RKO (cell line): ENCODE measurements at regions not wholly inside any gene's neighbourhood (a gene's known extent, or its start where the extent isn't known, plus 50 kb on each side); places are given as distances from the start of the nearest gene placed in this dataset.

Experiments
- DNase-seq: peaks from one replicate; pipeline ENCODE4 v3.0.0-alpha.2; 2016; ENCODE audit warnings: low spot score

DNA sequence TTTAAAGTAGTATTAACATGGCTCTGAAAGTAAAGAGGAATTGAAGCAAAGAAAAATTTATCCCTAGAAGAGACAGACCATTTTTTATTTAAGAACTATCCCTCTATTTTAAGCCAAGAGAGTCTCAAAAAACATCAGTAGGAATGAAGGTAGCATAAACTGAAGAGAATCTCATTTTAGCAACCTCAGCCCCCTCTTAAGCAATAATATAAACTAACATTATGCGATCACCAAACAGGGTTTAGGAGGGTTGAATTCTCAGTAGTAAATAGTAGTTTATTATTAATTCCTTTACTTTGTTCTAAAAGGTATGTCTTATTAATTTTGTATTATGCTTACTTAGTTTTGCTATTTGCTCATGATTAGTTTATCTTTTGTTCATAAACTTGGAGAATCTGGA lies 287.4 kb downstream of the CDK5RAP2 start:
- DNase-seq = no peak

DNA sequence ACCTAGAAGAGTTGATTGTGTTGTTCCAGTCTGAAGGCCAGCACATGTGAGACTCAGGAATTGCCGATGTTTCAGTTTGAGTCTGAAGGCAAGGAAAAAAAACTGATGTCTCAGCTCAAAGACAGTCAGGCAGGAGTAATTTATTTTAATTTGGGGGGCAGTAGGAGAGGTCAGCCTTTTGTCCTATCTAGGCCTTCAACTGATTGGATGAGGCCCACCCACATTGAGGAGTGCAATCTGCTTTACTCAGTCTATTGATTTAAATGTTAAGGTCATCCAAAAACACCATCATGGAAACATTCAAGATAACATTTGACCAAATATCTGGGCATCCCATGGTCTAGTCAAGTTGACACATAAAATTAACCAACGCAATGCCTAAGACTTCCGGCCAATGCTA lies 288.9 kb downstream of the CDK5RAP2 start:
- DNase-seq = no peak

- no peak for DNase-seq
Measured at GRCh38 chr9:120289990-120290975, 289.7 kb downstream of the CDK5RAP2 start.

DNA sequence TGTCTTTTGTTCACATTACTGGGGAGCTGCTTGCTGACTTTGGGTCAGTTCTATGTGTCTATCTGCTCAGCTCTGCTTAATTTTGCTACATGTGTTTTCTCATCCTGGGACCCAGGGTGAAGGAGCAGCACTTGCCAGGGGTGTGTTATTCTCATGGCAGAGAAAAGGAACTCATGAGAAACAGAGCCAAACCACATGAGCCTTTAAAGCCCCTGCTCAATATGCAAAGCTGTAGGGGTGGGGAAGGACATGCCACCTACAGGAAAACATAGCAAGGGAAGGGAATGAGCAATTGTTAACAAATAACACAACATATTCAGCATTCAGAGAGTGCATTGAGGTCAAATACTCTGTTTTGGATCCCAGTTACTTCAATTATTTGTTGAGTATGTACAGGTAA lies 290.9 kb downstream of the CDK5RAP2 start:
- no peak for DNase-seq

GRCh38 chr9:120286530-120286929 lies 293.4 kb downstream of the CDK5RAP2 start:
- no peak for DNase-seq

- DNase-seq = no peak
Measured at GRCh38 chr9:120284821-120285220, 295.1 kb downstream of the CDK5RAP2 start.

GRCh38 chr9:120281665-120282064 lies 298.3 kb downstream of the CDK5RAP2 start:
- no peak for DNase-seq

DNA sequence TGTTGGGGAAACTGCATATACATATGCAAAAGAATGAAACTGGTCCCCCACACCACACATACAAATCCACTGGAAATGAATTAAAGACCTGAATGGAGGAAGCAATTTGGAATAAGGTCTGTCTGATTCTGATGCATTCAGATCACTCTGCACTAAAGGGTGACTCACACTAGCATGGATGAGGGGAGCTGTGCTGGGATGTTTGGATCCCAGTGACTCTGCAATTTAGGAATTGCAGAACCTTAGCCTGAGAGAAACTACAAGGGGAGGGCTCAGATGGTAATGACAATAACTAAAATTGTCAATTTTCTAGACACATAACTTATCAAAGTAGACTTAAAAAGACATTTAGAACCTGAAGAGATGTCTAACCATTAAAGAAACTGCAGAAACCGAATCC lies 312.0 kb downstream of the CDK5RAP2 start:
- DNase-seq = no peak

- DNase-seq = no peak
Measured at GRCh38 chr9:120265791-120266190, 314.2 kb downstream of the CDK5RAP2 start.

- DNase-seq = no peak
Measured at GRCh38 chr9:120264528-120264927, 315.4 kb downstream of the CDK5RAP2 start.

DNA sequence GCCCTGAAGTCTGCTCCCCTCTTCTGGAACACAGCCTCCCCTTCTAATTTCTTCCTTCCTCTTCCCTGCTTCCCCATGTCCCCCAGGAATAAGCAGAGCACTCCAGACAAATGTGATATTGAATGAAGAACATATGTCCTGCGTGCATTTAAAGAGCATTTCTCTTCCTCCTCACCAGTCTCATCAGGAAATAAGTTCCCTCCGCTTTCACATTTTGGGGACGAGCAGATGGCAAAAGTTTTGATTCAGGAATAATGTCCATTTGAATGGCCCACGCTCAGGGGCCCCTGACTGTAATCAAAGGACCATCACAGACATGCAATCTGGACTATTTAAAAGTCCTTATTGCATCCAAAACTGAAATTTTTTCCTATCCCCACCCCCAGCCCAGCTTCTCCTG lies 316.1 kb downstream of the CDK5RAP2 start:
- DNase-seq = no peak

- no peak for DNase-seq
Measured at GRCh38 chr9:120261419-120261818, 318.5 kb downstream of the CDK5RAP2 start.

GRCh38 chr9:120259100-120259499 lies 320.9 kb downstream of the CDK5RAP2 start:
- DNase-seq = no peak

DNA sequence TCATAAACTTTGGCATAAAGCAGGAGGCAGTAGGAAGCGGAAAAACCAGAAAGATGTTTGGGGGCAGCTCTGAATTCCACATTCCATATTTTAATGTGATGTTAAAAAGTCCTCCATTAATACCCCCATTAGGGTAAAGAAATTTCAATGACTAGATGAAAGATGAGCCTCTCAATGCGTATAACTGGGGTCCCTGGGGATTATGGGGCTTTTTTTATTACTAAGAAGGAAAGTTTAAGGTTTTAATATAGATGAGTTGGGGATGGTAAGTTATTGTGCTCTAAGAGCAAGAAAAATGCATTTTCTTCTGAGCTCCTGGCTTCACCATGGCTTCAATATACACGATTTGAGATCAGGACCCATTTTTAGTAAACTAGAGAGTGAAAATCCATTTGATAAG lies 321.9 kb downstream of the CDK5RAP2 start:
- DNase-seq = no peak

DNA sequence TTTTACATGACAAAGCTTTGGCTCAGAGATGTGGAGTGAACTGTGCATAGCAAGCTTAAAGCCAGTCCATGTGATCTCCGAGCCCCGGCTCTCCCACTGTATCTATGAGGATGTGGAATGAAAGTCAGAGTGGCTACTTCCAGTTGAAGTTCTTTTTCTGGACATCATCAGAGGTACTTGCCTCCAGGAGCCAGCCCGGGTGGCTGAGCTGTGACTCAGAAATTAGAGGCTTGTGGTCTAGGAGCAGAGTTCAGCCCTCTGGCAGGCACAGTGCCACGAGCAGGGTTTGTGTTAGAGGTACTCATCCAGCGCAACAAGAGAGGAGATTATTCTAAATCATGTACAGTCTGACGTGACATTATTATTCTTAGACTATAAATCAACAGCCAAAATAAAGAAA lies 322.5 kb downstream of the CDK5RAP2 start:
- no peak for DNase-seq

- DNase-seq = no peak
Measured at GRCh38 chr9:120256146-120256545, 323.8 kb downstream of the CDK5RAP2 start.

DNA sequence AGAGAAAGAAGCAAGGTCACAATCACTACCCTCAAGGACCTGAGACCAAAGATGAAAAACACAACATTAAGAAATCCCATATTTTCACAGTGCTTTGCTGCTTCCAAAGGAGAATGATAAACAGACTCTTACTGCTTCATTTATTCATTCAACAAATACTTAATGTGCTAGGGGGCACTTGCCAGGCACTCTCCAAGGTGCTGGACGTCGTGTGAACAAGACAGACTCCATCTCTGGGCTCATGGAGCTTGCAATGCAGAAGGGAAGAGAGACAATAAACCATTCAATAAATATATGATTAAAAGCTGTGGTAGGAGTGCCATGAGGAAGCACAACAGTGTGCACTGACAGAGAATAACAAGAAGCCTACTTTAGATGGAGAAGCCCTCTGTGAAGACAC lies 327.7 kb downstream of the CDK5RAP2 start:
- peak; percentile 13 for DNase-seq

DNA sequence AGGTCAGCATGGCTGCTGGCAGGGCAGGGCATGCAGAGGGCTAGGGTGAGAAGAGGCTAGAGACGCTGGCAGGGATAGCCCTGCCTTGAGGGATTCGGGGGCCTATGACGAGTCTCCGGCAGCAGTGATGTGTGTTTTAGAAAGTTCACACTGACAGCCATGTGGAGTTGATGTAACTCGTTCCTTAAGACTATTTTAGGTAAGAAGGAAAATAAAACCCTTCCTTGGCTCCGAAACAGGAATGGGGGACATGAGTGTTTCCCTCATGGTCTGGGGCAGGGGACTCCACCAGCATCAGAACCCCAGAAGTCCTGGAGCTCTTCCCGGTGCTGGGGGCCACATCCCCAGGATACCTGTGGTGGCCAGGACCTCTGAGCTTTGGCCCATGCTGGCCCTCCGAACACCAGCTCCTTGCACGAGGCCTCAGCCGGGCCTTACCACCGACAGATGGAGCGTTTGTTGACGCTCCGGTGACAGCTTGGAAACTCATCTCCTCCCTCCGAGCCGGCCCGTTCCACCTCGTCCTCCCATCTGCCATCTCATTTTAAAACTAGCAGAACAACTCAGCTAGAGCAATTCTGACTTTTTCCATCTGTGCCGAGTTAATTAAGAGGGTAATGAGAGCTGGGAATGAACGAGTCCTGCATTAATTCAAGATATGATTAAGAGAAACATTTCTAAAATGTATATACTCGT lies 337.7 kb downstream of the CDK5RAP2 start:
- DNase-seq = no peak

GRCh38 chr9:120236596-120236995 lies 343.4 kb downstream of the CDK5RAP2 start:
- DNase-seq = no peak

DNA sequence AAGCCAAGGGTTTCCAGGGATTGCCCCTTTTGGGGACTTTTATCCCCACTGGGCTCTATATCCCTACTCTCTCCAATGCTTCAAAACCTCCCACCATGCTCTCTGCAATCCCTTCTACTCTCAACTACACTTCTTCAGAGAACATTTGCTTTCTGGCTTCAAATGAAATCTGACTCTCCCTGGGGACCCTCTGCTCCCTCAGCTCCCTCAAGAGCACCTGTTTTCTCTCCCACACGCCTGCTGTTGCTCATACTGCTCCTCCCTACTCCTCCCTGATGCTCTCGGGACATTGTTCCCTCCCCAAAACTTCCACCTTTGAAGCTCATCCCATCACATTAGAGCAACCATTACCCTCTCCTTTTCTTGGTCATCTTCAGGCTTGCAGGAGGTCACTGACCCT lies 344.9 kb downstream of the CDK5RAP2 start:
- DNase-seq = no peak

GRCh38 chr9:120230227-120230626 lies 349.7 kb downstream of the CDK5RAP2 start:
- no peak for DNase-seq

- no peak for DNase-seq
Measured at GRCh38 chr9:120221844-120222243, 358.1 kb downstream of the CDK5RAP2 start.

GRCh38 chr9:120214332-120214731 lies 365.6 kb downstream of the CDK5RAP2 start:
- no peak for DNase-seq
